Natural killer cell (primary cell): ENCODE measurements at regions not wholly inside any gene's neighbourhood (a gene's known extent, or its start where the extent isn't known, plus 50 kb on each side); places are given as distances from the start of the nearest gene placed in this dataset.

ENCODE experiments used
- ATAC-seq, 3 donors: fragments of 150-1000 bp in 2 of 3; fragments of 200-7000 bp in 1 of 3; cut with Tn5 transposase; 1 replicate in 1 of 3; 2 replicates in 2 of 3; pipeline ENCODE4 v1.10.0; 2021; ENCODE audit warnings: mild to moderate bottlenecking in 2 of 3, moderate library complexity in 2 of 3
- DNase-seq, 2 donors: peaks; one replicate each; pipeline versions ENCODE4 v3.0.0 to v3.0.0-alpha.2; 2013 to 2021; ENCODE audit warnings: mixed read lengths in 1 of 2
- H3K27ac ChIP-seq: one replicate; pipeline ENCODE4 v1.5.1; 2013; ENCODE audit warnings: mild to moderate bottlenecking, low read length
- H3K27me3 ChIP-seq: one replicate; pipeline ENCODE4 v1.6.1; 2013; ENCODE audit warnings: low read length; ENCODE audit not compliant: control insufficient read depth, insufficient read depth
- H3K36me3 ChIP-seq: one replicate; pipeline ENCODE4 v1.6.1; 2013; ENCODE audit warnings: low read length; ENCODE audit not compliant: control insufficient read depth, insufficient read depth
- H3K4me1 ChIP-seq: one replicate; pipeline ENCODE4 v1.6.1; 2013; ENCODE audit warnings: low read length; ENCODE audit not compliant: control insufficient read depth, insufficient read depth
- H3K4me3 ChIP-seq: one replicate; pipeline ENCODE4 v1.5.1; 2013; ENCODE audit warnings: low read length
- H3K9me3 ChIP-seq: one replicate; pipeline ENCODE4 v1.6.1; 2013; ENCODE audit warnings: low read length; ENCODE audit not compliant: control insufficient read depth, insufficient read depth
- H3K27ac Mint-ChIP-seq, 2 donors: one replicate each; pipeline ENCODE4 v1.8.0; 2022; ENCODE audit warnings: mild to moderate bottlenecking in 2 of 2, mixed read lengths in 2 of 2, moderate library complexity in 1 of 2
- H3K27me3 Mint-ChIP-seq, 2 donors: one replicate each; pipeline ENCODE4 v1.8.0; 2022; ENCODE audit warnings: low read depth in 2 of 2, mixed read lengths in 2 of 2
- H3K36me3 Mint-ChIP-seq: one replicate; pipeline ENCODE4 v1.8.0; 2022; ENCODE audit warnings: mixed read lengths
- H3K4me1 Mint-ChIP-seq, 2 donors: one replicate each; pipeline ENCODE4 v1.8.0; 2022; ENCODE audit warnings: mixed read lengths in 2 of 2
- H3K4me3 Mint-ChIP-seq: one replicate; pipeline ENCODE4 v1.8.0; 2022; ENCODE audit warnings: mild to moderate bottlenecking, moderate library complexity, mixed read lengths
- H3K9me3 Mint-ChIP-seq, 2 donors: one replicate each; pipeline ENCODE4 v1.8.0; 2022; ENCODE audit warnings: mixed read lengths in 2 of 2
- WGBS: methylation state at CpG from one replicate; pipeline ENCODE4 v1.1.7; 2013; ENCODE audit warnings: missing lambda C conversion rate; ENCODE audit not compliant: insufficient coverage; 5-methylcytosine and 5-hydroxymethylcytosine counted together
- intact Hi-C: fragments of 100-400 bp; cut with micrococcal nuclease; formaldehyde crosslinking; loops from one replicate; pipeline ENCODE4 v1.14.2; 2022
- TF ChIP-seq, protein P1 (sequence below): fragments of 200-600 bp; IDR thresholded peaks from one replicate; pipeline ENCODE4 v1.8.0; 2022; ENCODE audit warnings: antibody characterized with exemption

DNA sequence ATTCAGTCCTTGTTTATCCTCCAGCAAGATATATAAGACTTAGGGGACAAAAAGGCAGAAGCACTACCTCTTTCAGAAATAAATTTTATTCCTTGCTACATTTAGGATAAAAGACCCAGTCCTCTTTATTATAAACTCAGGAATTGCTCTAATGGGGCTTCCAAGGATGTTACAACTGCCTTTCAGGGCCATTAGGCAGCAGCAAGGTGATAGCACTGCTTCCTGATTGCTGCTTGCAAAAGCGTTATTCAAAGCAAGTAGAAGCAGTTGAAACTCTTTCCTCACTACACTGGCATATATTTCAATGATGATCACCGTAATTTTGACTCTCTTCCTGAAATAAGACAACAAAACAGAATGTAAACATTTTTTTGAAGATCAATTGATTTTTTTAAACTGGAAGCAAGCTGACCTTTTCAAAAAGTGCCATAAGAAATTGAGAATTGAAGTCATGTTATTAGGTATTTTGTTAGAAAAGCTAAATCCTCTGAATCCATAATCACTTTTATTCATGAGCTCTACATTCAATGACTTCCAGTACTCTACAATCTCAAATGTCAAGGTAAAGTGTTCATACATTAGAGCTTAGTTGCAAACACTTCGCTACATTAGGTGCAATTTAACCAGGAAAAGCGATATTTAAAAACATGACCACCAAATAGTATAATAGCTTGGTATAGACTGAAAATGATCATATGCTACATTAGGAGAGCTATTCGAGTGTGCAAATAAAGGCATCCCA is 233.4 kb upstream of the SYT10 start:
- Histone ChIP-seq H3K27me3 (no peaks in the 10 kb centered on the region), H3K36me3 (no peaks in the 10 kb centered on the region), H3K4me3 (no peak overlapping the region), H3K9me3 (no peaks in the 10 kb centered on the region), H3K4me1 (no peaks in the 10 kb centered on the region), H3K27ac (no peak overlapping the region)
- ATAC-seq (no peak), DNase-seq (no peak)
- H3K36me3 Mint-ChIP-seq = peaks cover 7% of the 10 kb centered on the region
- intact Hi-C loops = no loop called here
- H3K27ac Mint-ChIP-seq = no peak overlapping the region
- peaks cover 8% of the 10 kb centered on the region in 2 donors for H3K9me3 Mint-ChIP-seq
- 55% methylated on average over 2 of the region's 5 CpGs for WGBS
- no peak overlapping the region for H3K4me3 Mint-ChIP-seq
- H3K27me3 Mint-ChIP-seq = no peaks in the 10 kb centered on the region
- TF ChIP-seq, protein P1, sequence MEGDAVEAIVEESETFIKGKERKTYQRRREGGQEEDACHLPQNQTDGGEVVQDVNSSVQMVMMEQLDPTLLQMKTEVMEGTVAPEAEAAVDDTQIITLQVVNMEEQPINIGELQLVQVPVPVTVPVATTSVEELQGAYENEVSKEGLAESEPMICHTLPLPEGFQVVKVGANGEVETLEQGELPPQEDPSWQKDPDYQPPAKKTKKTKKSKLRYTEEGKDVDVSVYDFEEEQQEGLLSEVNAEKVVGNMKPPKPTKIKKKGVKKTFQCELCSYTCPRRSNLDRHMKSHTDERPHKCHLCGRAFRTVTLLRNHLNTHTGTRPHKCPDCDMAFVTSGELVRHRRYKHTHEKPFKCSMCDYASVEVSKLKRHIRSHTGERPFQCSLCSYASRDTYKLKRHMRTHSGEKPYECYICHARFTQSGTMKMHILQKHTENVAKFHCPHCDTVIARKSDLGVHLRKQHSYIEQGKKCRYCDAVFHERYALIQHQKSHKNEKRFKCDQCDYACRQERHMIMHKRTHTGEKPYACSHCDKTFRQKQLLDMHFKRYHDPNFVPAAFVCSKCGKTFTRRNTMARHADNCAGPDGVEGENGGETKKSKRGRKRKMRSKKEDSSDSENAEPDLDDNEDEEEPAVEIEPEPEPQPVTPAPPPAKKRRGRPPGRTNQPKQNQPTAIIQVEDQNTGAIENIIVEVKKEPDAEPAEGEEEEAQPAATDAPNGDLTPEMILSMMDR = no peak
- H3K4me1 Mint-ChIP-seq = no peaks in the 10 kb centered on the region

DNA sequence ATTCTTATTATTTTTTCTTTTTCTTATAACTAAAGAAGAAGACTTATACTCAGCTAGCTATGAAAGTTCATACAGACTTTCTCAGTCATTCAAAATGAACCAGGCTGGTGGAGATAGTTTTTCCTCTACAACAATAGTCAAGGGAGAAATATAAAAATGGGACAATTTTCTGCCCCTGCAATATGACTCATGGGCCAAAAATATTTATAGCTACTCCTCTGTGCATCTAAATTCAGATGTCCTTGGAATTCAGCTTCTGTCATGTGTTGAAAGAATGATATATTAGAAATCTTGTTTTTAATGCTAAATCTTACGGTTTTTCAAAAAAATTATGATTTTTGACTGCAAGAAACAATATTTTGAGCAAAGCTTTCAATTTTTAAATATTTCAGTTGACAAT is 237.2 kb upstream of the SYT10 start:
- no peaks in the 10 kb centered on the region for H3K4me1 Mint-ChIP-seq
- ATAC-seq (no peak), DNase-seq (no peak)
- H3K27me3 Mint-ChIP-seq = no peaks in the 10 kb centered on the region
- H3K4me3 ChIP-seq = no peak overlapping the region
- no CpG with 5 or more reads among the region's 1 CpG for WGBS
- no peaks in the 10 kb centered on the region for H3K9me3 ChIP-seq
- no peak overlapping the region for H3K27ac ChIP-seq
- no peaks in the 10 kb centered on the region for H3K4me1 ChIP-seq
- no peaks in the 10 kb centered on the region for H3K27me3 ChIP-seq
- H3K36me3 ChIP-seq = no peaks in the 10 kb centered on the region
- intact Hi-C loops = no loop called here
- TF ChIP-seq, protein P1 = no peak
- peaks cover 7% of the 10 kb centered on the region for H3K36me3 Mint-ChIP-seq
- no peak overlapping the region for H3K27ac Mint-ChIP-seq
- peaks cover 5 to 11% of the 10 kb centered on the region in 2 donors for H3K9me3 Mint-ChIP-seq
- no peak overlapping the region for H3K4me3 Mint-ChIP-seq

DNA sequence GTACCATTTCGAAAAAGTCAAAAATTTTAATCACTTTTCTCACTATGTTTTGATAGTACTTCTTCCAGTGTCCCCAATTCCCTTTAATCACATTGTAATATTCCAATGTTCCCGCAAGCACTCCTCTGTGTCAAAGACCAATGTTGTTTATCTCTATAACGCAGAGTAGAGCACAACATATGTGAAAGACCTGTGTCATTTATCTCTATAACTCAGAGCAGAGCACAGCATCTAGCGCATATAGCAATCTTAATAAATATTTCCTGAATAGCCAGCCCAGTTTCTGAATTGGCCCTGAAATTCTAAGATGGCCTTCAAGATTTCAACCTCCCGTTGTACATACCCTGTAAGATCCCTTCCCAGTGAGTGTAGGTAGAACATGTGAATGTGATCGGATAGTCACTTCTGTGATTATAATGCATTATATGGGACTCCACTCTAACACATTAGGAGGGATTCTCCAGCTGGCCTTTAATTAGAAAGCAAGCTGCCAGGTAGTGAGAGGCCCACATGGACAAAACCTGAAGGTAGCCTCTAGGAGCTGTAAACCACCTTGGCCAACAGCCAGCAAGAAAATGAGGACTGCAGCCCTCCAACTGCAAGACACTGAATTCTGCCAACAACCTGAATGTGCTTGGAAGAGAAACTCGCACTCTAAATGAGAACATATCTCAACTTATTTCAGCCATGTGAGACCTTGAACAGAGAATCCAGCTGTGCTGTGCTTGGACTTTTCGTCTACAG is 238.8 kb upstream of the SYT10 start:
- peaks cover 7% of the 10 kb centered on the region for H3K36me3 Mint-ChIP-seq
- no peak overlapping the region for H3K27ac Mint-ChIP-seq
- no peak overlapping the region for H3K4me3 Mint-ChIP-seq
- H3K27me3 Mint-ChIP-seq = no peaks in the 10 kb centered on the region
- no peak overlapping the region for H3K27ac ChIP-seq
- no peaks in the 10 kb centered on the region for H3K4me1 Mint-ChIP-seq
- no peaks in the 10 kb centered on the region for H3K9me3 ChIP-seq
- H3K27me3 ChIP-seq = no peaks in the 10 kb centered on the region
- 85% methylated on average over 7 of the region's 8 CpGs for WGBS
- H3K9me3 Mint-ChIP-seq = peaks cover 7 to 11% of the 10 kb centered on the region in 2 donors
- DNase-seq = no peak
- intact Hi-C loops = no loop called here
- H3K36me3 ChIP-seq = no peaks in the 10 kb centered on the region
- TF ChIP-seq, protein P1 = no peak
- no peaks in the 10 kb centered on the region for H3K4me1 ChIP-seq
- no peak overlapping the region for H3K4me3 ChIP-seq
- no peak for ATAC-seq
